Kidney glomerular epithelial cell (primary cell): ENCODE measurements at regions not wholly inside any gene's neighbourhood (a gene's known extent, or its start where the extent isn't known, plus 50 kb on each side); places are given as distances from the start of the nearest gene placed in this dataset.
"Not testable (repeated sequence)": the region's sequence is repeated elsewhere in the genome, so short reads cannot be mapped to it uniquely, and the experiment has no call there.

Experiments
- DNase-seq: peaks from one replicate; lab custom pipeline; 2025; lab: John Stamatoyannopoulos, UW

GRCh38 chr6:165793287-165793825, 130.3 kb upstream of the PDE10A start:
- no peak for DNase-seq

DNA sequence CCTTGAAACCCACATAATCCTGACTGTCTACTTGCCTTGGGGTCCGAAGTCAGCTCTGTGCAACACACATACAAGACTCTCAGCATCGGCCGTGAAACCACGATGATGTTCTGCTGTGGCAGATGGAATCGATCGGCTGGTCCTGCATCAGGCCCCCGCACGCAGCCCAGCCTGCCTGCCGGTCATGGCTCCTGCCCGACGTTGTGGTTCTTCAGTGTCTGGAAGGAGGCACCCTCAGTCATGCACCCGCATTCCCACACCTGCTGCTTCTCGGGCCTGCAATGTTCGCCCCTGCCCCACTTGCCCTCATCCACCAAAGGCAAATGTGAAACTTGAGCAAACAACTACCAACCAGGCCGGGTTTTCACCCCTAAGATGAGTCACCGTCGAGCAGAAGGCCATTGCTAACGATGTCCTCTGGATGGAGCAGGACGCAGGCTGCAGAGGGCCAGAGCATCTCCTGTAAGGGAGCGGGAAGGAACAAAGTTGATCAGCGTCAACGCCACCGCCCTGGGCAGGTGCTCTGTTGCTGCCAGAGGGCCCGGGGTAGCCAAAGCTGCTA, 128.9 kb upstream of the PDE10A start:
- DNase-seq = no peak

DNA sequence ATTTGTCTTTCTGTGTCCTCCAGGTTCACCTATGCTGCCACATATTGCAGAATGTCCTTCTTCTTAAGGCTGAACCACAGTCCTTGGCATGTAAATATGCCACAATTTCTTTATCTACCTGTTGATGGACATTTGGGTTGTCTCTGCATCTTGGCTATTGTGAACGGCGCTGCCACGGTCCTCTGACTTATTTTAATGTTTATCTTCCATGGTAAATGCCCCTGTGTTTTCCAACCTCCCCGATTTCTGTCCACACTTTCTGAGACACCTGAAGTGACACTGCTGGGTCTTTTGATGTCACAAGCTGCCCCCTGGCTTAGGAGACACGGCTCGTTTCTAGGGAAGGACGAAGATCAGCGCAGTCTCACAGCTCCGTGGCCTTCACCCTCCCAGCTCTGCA, 128.3 kb upstream of the PDE10A start:
- no peak for DNase-seq

- DNase-seq = no peak
Measured at GRCh38 chr6:165782812-165783211, 119.8 kb upstream of the PDE10A start.

- DNase-seq = no peak
Measured at GRCh38 chr6:165782134-165782533, 119.1 kb upstream of the PDE10A start.

- DNase-seq = no peak
Measured at GRCh38 chr6:165777680-165778079, 114.6 kb upstream of the PDE10A start.

GRCh38 chr6:165776691-165777090, 113.7 kb upstream of the PDE10A start:
- DNase-seq = no peak

GRCh38 chr6:165775721-165776120, 112.7 kb upstream of the PDE10A start:
- DNase-seq = no peak

DNA sequence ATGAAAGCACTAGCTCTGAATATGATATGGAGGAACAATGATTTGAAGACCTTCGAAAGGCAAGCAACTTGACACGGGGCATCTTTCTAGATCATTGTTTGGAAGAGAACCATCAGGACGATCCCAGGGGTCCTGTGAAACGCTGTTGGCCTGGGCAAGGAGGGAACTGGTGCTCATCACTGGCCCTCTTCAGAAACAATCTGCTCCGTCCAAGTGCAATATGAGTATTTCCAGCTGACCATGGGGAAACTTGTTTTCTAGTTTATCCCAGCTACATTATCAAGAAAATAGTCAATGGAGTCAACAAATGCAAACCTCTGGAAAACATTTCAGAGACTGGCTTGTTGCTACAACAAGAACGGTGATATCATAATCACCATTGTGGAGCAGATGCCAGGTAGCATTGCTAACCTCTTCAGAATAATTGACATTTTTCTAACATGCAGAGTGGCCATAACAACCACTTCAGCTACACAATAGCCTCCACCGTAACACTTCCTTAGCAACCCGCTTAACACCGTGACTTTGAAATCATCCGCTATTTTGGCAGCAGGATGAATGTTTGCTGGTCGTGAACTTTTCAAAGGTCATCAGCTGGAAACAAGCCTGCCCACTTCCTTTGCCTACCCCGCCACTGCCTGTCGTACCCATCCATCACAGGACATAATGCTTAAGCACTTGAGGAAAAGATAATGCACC, 112.0 kb upstream of the PDE10A start:
- no peak for DNase-seq

- DNase-seq = no peak
Measured at GRCh38 chr6:165770397-165771082, 107.5 kb upstream of the PDE10A start.

- no peak for DNase-seq
Measured at GRCh38 chr6:165769884-165770283, 106.8 kb upstream of the PDE10A start.

GRCh38 chr6:165769401-165769800, 106.4 kb upstream of the PDE10A start:
- DNase-seq = no peak

GRCh38 chr6:165768961-165769360, 105.9 kb upstream of the PDE10A start:
- DNase-seq = no peak

- no peak for DNase-seq
Measured at GRCh38 chr6:165767228-165767627, 104.2 kb upstream of the PDE10A start.

GRCh38 chr6:165766457-165766856, 103.4 kb upstream of the PDE10A start:
- DNase-seq = peak; percentile 13

DNA sequence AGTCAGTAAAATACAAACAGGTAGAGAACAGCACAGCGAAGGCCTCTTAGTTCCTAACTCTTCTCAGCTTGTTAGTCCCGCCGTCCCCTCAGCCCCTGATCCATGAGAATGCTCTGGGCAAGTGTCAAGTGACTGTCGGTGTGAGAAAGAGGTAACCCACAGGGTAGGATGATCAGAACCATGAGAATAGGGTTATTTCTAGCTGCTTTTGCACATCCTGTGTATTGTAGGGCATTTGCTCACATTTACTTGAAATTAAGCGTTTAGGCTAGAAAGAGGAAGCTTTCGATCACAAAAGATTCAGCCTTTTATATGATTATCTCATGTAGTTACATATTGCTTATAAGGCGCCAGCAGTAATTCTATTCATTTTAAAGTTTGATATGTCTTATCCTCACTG, 103.0 kb upstream of the PDE10A start:
- DNase-seq = no peak

- DNase-seq = not testable (repeated sequence)
Measured at GRCh38 chr6:165765256-165765655, 102.2 kb upstream of the PDE10A start.

GRCh38 chr6:165762876-165763275, 99.8 kb upstream of the PDE10A start:
- DNase-seq = no peak

DNA sequence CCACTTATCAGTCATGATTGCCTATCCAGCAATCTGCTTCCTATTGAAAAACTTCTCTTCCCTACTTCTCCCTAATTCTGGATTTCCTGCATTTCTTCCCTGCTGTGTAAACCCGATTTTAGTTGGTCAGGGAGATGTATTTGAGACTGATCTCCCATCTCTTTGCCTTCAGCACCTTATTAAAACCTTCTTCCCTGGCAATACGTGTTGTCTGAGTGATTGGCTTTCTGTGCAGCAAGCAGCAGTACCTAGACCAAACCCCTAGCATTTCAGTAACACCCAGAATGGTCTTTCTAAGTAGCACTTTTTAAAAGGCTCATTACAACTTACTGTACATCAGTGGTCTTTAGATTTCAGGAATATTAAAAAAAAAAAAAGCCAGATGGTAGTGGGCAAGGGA, 99.1 kb upstream of the PDE10A start:
- DNase-seq = no peak

DNA sequence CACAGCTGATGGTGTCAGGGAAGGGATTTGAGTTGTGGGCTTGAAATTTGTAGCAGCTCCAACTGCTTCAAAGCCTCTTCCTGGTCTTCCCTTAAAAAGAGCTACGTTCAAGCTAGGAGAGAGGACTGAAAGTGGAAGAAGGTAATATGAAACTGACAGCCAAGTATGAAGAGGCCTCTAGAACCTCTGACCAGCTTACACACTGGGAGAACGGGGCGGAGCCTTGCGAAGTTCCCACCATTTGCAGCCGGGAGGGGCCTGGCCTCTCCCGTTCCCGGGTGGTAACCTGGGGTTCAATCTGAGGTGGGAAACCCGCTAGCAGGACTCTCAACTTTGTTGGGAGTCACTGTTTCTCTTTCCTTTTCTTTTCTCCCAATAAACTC, 97.8 kb upstream of the PDE10A start:
- no peak for DNase-seq

DNA sequence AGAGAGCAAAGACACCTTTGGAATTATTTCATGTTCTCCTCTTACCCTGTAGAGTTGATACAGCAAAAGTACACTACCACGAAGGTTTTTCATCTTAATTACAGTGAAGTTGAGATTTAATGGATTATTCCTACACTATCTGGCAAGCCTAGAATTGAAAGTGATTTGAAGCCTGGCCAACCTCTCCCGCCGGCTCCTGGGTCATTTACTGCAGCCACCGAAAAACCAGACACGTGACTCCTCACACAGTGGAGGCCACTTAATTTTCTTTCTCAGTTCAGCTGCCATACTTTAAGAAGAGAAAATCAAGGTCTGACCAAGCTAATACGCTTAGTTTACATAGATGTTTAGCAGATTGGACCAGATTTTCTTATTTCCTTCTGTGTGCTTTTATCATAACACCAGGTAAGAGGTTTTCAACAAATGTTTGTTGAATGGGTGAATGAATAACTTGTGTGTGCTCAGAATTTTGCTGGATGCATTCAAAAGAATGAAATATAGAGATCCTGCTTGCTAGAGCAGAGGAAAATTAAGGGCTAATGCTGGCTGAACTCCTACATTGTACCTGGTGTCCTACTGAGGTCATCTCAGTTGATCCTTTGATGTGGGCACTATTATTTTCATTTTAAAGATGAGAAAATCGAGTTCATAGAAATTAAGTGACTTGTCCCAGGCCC, 97.2 kb upstream of the PDE10A start:
- DNase-seq = no peak

- no peak for DNase-seq
Measured at GRCh38 chr6:165758441-165758840, 95.4 kb upstream of the PDE10A start.

GRCh38 chr6:165755583-165755982, 92.5 kb upstream of the PDE10A start:
- no peak for DNase-seq
